HG02938 (cell line): ENCODE measurements at regions not wholly inside any gene's neighbourhood (a gene's known extent, or its start where the extent isn't known, plus 50 kb on each side); places are given as distances from the start of the nearest gene placed in this dataset.

ENCODE experiments used
- ATAC-seq: cut with Tn5 transposase; IDR thresholded peaks from one replicate; pipeline ENCODE4 v1.9.1; 2021; ENCODE audit warnings: mild to moderate bottlenecking, moderate library complexity; ENCODE audit not compliant: unreplicated experiment

GRCh38 chr13:30151388-30151787 lies 156.0 kb downstream of the KATNAL1 start:
- no peak for ATAC-seq

- no peak for ATAC-seq
Observed at GRCh38 chr13:30149248-30149647, 158.1 kb downstream of the KATNAL1 start.

- no peak for ATAC-seq
Observed at GRCh38 chr13:30148786-30149185, 158.6 kb downstream of the KATNAL1 start.

GRCh38 chr13:30148171-30148754 lies 159.1 kb downstream of the KATNAL1 start:
- ATAC-seq = no peak

- no peak for ATAC-seq
Observed at GRCh38 chr13:30147421-30147820, 159.9 kb downstream of the KATNAL1 start.

GRCh38 chr13:30147015-30147414 lies 160.3 kb downstream of the KATNAL1 start:
- ATAC-seq = no peak

- ATAC-seq = peak; percentile 69
Observed at GRCh38 chr13:30145709-30146367, 161.5 kb downstream of the KATNAL1 start.

GRCh38 chr13:30143666-30144400 lies 163.5 kb downstream of the KATNAL1 start:
- no peak for ATAC-seq

GRCh38 chr13:30142486-30143211 lies 164.7 kb downstream of the KATNAL1 start:
- no peak for ATAC-seq

GRCh38 chr13:30141775-30142485 lies 165.4 kb downstream of the KATNAL1 start:
- no peak for ATAC-seq

- no peak for ATAC-seq
Observed at GRCh38 chr13:30140973-30141372, 166.4 kb downstream of the KATNAL1 start.

- ATAC-seq = no peak
Observed at GRCh38 chr13:30138511-30138910, 168.8 kb downstream of the KATNAL1 start.

- no peak for ATAC-seq
Observed at GRCh38 chr13:30135868-30136267, 171.5 kb downstream of the KATNAL1 start.

- no peak for ATAC-seq
Observed at GRCh38 chr13:30135351-30135750, 172.0 kb downstream of the KATNAL1 start.

GRCh38 chr13:30134578-30134977 lies 172.8 kb downstream of the KATNAL1 start:
- no peak for ATAC-seq

GRCh38 chr13:30133996-30134395 lies 173.4 kb downstream of the KATNAL1 start:
- no peak for ATAC-seq

GRCh38 chr13:30133554-30133912 lies 173.8 kb downstream of the KATNAL1 start:
- ATAC-seq = no peak

GRCh38 chr13:30132623-30133553 lies 174.5 kb downstream of the KATNAL1 start:
- ATAC-seq = peak; percentile 93

- no peak for ATAC-seq
Observed at GRCh38 chr13:30129411-30129810, 177.9 kb downstream of the KATNAL1 start.

GRCh38 chr13:30128591-30128990 lies 178.8 kb downstream of the KATNAL1 start:
- peak; percentile 47 for ATAC-seq
